ENCODE measurements at regions not wholly inside any gene's neighbourhood (a gene's known extent, or its start where the extent isn't known, plus 50 kb on each side); places are given as distances from the start of the nearest gene placed in this dataset.
"Not testable (repeated sequence)": the region's sequence is repeated elsewhere in the genome, so short reads cannot be mapped to it uniquely, and the experiment has no call there.

DNA sequence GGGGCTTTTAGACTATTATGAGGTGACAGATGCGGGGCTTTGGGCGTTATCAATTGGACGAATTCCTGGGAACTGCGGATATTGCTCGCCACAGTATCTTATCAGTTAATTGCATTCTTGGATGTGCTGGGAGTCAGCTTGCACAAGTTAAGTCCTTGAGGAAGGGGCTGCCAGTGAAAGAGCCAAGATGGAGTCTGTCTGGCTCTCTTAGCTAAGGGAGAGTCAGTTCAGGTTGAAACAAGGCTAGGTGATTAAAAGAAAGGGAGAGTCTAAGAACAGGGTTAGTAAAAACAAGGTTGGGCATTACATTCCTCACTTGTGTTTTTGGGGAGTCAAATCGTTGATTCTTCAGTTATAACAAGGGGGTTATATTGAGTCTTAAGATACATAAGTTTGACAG is 162.5 kb upstream of the CCZ1B start:
- TF ChIP-seq, protein P1, sequence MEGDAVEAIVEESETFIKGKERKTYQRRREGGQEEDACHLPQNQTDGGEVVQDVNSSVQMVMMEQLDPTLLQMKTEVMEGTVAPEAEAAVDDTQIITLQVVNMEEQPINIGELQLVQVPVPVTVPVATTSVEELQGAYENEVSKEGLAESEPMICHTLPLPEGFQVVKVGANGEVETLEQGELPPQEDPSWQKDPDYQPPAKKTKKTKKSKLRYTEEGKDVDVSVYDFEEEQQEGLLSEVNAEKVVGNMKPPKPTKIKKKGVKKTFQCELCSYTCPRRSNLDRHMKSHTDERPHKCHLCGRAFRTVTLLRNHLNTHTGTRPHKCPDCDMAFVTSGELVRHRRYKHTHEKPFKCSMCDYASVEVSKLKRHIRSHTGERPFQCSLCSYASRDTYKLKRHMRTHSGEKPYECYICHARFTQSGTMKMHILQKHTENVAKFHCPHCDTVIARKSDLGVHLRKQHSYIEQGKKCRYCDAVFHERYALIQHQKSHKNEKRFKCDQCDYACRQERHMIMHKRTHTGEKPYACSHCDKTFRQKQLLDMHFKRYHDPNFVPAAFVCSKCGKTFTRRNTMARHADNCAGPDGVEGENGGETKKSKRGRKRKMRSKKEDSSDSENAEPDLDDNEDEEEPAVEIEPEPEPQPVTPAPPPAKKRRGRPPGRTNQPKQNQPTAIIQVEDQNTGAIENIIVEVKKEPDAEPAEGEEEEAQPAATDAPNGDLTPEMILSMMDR (tag by site-specific recombination; IDR thresholded peaks at IDR 0.05): not testable (repeated sequence)
- not testable (repeated sequence) for TF ChIP-seq MZF1 (tag by site-specific recombination; IDR thresholded peaks at IDR 0.05; ENCODE audit: borderline replicate concordance); ZNF140 (tag by site-specific recombination; IDR thresholded peaks at IDR 0.05); ZNF626 (tag by site-specific recombination; IDR thresholded peaks at IDR 0.05); KLF9 (tag by site-specific recombination; IDR thresholded peaks at IDR 0.05; ENCODE audit: low read depth); BCL11A (tag by site-specific recombination; IDR thresholded peaks at IDR 0.05; ENCODE audit: low read depth); SP2 (tag by site-specific recombination; IDR thresholded peaks at IDR 0.05); ZNF223 (tag by site-specific recombination; IDR thresholded peaks at IDR 0.05); ZNF37A (tag by site-specific recombination; IDR thresholded peaks at IDR 0.05); ZNF792 (tag by site-specific recombination; IDR thresholded peaks at IDR 0.05)
- TF ChIP-seq, protein P2, sequence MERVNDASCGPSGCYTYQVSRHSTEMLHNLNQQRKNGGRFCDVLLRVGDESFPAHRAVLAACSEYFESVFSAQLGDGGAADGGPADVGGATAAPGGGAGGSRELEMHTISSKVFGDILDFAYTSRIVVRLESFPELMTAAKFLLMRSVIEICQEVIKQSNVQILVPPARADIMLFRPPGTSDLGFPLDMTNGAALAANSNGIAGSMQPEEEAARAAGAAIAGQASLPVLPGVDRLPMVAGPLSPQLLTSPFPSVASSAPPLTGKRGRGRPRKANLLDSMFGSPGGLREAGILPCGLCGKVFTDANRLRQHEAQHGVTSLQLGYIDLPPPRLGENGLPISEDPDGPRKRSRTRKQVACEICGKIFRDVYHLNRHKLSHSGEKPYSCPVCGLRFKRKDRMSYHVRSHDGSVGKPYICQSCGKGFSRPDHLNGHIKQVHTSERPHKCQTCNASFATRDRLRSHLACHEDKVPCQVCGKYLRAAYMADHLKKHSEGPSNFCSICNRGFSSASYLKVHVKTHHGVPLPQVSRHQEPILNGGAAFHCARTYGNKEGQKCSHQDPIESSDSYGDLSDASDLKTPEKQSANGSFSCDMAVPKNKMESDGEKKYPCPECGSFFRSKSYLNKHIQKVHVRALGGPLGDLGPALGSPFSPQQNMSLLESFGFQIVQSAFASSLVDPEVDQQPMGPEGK (tag by site-specific recombination; IDR thresholded peaks at IDR 0.05): not testable (repeated sequence)
- TF ChIP-seq, protein P3, sequence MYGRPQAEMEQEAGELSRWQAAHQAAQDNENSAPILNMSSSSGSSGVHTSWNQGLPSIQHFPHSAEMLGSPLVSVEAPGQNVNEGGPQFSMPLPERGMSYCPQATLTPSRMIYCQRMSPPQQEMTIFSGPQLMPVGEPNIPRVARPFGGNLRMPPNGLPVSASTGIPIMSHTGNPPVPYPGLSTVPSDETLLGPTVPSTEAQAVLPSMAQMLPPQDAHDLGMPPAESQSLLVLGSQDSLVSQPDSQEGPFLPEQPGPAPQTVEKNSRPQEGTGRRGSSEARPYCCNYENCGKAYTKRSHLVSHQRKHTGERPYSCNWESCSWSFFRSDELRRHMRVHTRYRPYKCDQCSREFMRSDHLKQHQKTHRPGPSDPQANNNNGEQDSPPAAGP (tag by site-specific recombination; IDR thresholded peaks at IDR 0.05): not testable (repeated sequence)
- TF ChIP-seq, protein P4, sequence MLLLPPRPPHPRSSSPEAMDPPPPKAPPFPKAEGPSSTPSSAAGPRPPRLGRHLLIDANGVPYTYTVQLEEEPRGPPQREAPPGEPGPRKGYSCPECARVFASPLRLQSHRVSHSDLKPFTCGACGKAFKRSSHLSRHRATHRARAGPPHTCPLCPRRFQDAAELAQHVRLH (tag by site-specific recombination; IDR thresholded peaks at IDR 0.05): not testable (repeated sequence)
